ENCODE measurements at regions not wholly inside any gene's neighbourhood (a gene's known extent, or its start where the extent isn't known, plus 50 kb on each side); places are given as distances from the start of the nearest gene placed in this dataset.

- TF ChIP-seq CTCF (IDR thresholded peaks at IDR 0.05; ENCODE audit: insufficient read depth, low read length, poor library complexity, severe bottlenecking): no peak
- no peak for TF ChIP-seq EZH2phosphoT487 (conservative IDR thresholded peaks at IDR 0.05; ENCODE audit: low read length)
Observed at GRCh38 chr9:74255489-74255984, 241.6 kb upstream of the RORB start.

Measured in SU-DHL-6 (cell line).